ENCODE measurements at regions not wholly inside any gene's neighbourhood (a gene's known extent, or its start where the extent isn't known, plus 50 kb on each side); places are given as distances from the start of the nearest gene placed in this dataset.
"Not testable (repeated sequence)": the region's sequence is repeated elsewhere in the genome, so short reads cannot be mapped to it uniquely, and the experiment has no call there.

GRCh38 chr15:77886805-77887448 is 190.6 kb downstream of the TBC1D2B start:
- no peak overlapping the region for H3K27ac ChIP-seq (ENCODE audit: low read depth in 1 of 2, low read length in 1 of 2)
- ATAC-seq (ENCODE audit: insufficient read depth, low FRiP score) (no peak), DNase-seq (no peak)
- H3K4me1 ChIP-seq (ENCODE audit: control insufficient read depth in 5 of 5, insufficient read depth in 5 of 5, low read length in 5 of 5), result peaks cover 0 to 31% (median 8%) of the 10 kb centered on the region in 5 donors
- 96 to 98% methylated on average over 11 of the region's 11 CpGs for WGBS, 2 donors
- H3K27me3 ChIP-seq (ENCODE audit: control insufficient read depth in 3 of 3, insufficient read depth in 3 of 3, low read length in 2 of 3), result no peaks in the 10 kb centered on the region
- no peaks in the 10 kb centered on the region for H3K36me3 ChIP-seq (ENCODE audit: control insufficient read depth in 4 of 4, insufficient read depth in 4 of 4, low read length in 4 of 4)
- H3K9me3 ChIP-seq (ENCODE audit: control insufficient read depth in 4 of 4, insufficient read depth in 3 of 4, low read length in 3 of 4), result no peaks in the 10 kb centered on the region
- H3K9ac ChIP-seq (ENCODE audit: insufficient read depth in 1 of 2, low read length in 2 of 2), result no peak overlapping the region
- TF ChIP-seq, protein P1, sequence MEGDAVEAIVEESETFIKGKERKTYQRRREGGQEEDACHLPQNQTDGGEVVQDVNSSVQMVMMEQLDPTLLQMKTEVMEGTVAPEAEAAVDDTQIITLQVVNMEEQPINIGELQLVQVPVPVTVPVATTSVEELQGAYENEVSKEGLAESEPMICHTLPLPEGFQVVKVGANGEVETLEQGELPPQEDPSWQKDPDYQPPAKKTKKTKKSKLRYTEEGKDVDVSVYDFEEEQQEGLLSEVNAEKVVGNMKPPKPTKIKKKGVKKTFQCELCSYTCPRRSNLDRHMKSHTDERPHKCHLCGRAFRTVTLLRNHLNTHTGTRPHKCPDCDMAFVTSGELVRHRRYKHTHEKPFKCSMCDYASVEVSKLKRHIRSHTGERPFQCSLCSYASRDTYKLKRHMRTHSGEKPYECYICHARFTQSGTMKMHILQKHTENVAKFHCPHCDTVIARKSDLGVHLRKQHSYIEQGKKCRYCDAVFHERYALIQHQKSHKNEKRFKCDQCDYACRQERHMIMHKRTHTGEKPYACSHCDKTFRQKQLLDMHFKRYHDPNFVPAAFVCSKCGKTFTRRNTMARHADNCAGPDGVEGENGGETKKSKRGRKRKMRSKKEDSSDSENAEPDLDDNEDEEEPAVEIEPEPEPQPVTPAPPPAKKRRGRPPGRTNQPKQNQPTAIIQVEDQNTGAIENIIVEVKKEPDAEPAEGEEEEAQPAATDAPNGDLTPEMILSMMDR (IDR thresholded peaks at IDR 0.05; ENCODE audit: control extremely low read depth, extremely low read depth), result no peak
- H3K4me3 ChIP-seq, result no peak overlapping the region

DNA sequence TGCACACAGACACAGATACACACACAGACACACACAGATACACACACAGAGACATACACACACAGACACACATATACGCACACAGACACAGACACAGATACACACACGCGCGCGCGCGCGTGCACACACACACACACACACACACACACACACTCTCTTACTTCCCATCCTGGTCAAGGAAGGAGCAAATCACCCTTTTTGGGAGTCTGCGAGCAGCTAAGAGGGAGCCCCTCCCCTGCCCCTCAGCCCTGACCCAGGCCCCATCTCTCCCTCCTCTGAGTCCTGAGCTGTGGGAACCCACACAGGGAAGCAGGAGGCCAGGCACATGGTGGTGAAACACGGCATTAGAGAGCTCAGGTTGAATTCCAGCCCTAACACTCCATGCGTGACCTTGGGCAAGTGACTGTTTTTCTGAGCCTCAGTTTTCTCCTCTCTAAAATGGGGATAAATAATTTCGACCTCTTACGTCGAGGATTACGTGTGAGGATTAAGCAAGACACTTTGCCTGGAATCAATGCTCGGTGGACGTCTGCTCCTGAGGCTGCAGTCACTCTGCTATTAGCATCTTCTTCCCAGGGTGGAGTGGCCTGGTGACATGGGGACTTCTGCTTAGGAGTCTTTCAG is 191.5 kb downstream of the TBC1D2B start:
- H3K9me3 ChIP-seq (ENCODE audit: control insufficient read depth in 4 of 4, insufficient read depth in 3 of 4, low read length in 3 of 4); H3K36me3 ChIP-seq (ENCODE audit: control insufficient read depth in 4 of 4, insufficient read depth in 4 of 4, low read length in 4 of 4); ATAC-seq (ENCODE audit: insufficient read depth, low FRiP score); H3K4me3 ChIP-seq; H3K27me3 ChIP-seq (ENCODE audit: control insufficient read depth in 3 of 3, insufficient read depth in 3 of 3, low read length in 2 of 3); DNase-seq: not testable (repeated sequence)
- 94% methylated on average over 17 of the region's 17 CpGs for WGBS, 2 donors
- peak overlapping the region in 1 of 2 donors; percentile 21 for H3K27ac ChIP-seq (ENCODE audit: low read depth in 1 of 2, low read length in 1 of 2)
- peak overlapping the region in 1 of 2 donors; percentile 23 for H3K9ac ChIP-seq (ENCODE audit: insufficient read depth in 1 of 2, low read length in 2 of 2)
- peaks cover 0 to 24% (median 8%) of the 10 kb centered on the region in 5 donors for H3K4me1 ChIP-seq (ENCODE audit: control insufficient read depth in 5 of 5, insufficient read depth in 5 of 5, low read length in 5 of 5)

DNA sequence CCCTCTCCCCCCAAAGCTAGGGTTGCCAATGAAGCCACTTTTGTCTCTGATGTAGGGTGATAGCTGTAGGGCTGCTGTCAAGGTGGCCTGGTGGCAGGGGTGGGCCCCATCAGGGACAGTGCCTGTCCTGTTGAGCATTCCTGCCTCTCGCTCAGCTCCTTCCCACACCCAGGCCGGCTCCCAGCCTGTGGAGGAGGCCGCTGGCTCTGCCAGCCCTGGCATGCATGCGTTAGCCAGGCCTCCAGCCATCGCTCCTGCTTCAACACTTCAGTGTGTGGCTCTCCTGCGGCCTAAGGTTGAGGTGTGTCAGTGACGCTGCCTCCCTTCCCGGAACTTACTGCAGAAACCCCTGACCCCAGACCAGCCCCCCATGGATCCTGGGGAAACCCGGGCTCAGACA is 194.5 kb downstream of the TBC1D2B start:
- not testable (repeated sequence) for H3K4me3 ChIP-seq; H3K27me3 ChIP-seq (ENCODE audit: control insufficient read depth in 3 of 3, insufficient read depth in 3 of 3, low read length in 2 of 3); DNase-seq; H3K36me3 ChIP-seq (ENCODE audit: control insufficient read depth in 4 of 4, insufficient read depth in 4 of 4, low read length in 4 of 4); H3K9me3 ChIP-seq (ENCODE audit: control insufficient read depth in 4 of 4, insufficient read depth in 3 of 4, low read length in 3 of 4); H3K27ac ChIP-seq (ENCODE audit: low read depth in 1 of 2, low read length in 1 of 2); H3K9ac ChIP-seq (ENCODE audit: insufficient read depth in 1 of 2, low read length in 2 of 2); ATAC-seq (ENCODE audit: insufficient read depth, low FRiP score)
- WGBS, 2 donors, result no CpG with 5 or more reads among the region's 9 CpGs
- H3K4me1 ChIP-seq (ENCODE audit: control insufficient read depth in 5 of 5, insufficient read depth in 5 of 5, low read length in 5 of 5), result peaks cover 0 to 16% (median 8%) of the 10 kb centered on the region in 5 donors

DNA sequence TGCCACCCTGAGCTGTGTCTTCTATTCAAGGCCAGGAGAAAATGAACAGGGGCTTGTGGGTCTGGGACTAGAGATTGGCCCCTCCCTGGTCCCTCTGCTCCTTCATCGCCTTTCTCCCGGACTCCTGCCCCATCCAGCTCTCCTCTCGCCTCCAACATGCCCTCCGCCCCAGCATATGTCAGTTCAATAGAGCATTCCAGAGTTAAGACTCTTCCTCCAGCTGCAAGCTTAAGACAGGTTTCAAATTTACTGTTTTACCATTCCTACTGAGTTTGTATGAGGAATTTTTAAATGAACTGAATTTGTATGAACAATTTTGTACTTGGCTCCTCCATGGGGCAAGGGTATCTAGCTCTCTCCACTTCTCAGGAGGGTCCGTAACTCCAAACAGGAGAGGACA is 195.6 kb downstream of the TBC1D2B start:
- 82 to 87% methylated on average over 5 of the region's 5 CpGs for WGBS, 2 donors
- ATAC-seq (ENCODE audit: insufficient read depth, low FRiP score) (no peak), DNase-seq (no peak)
- no peaks in the 10 kb centered on the region for H3K9me3 ChIP-seq (ENCODE audit: control insufficient read depth in 4 of 4, insufficient read depth in 3 of 4, low read length in 3 of 4)
- no peaks in the 10 kb centered on the region for H3K27me3 ChIP-seq (ENCODE audit: control insufficient read depth in 3 of 3, insufficient read depth in 3 of 3, low read length in 2 of 3)
- H3K4me3 ChIP-seq, result no peak overlapping the region
- TF ChIP-seq, protein P1 (IDR thresholded peaks at IDR 0.05; ENCODE audit: control extremely low read depth, extremely low read depth), result no peak
- H3K9ac ChIP-seq (ENCODE audit: insufficient read depth in 1 of 2, low read length in 2 of 2), result no peak overlapping the region
- H3K4me1 ChIP-seq (ENCODE audit: control insufficient read depth in 5 of 5, insufficient read depth in 5 of 5, low read length in 5 of 5), result peaks cover 0 to 16% (median 8%) of the 10 kb centered on the region in 5 donors
- no peaks in the 10 kb centered on the region for H3K36me3 ChIP-seq (ENCODE audit: control insufficient read depth in 4 of 4, insufficient read depth in 4 of 4, low read length in 4 of 4)
- no peak overlapping the region for H3K27ac ChIP-seq (ENCODE audit: low read depth in 1 of 2, low read length in 1 of 2)

DNA sequence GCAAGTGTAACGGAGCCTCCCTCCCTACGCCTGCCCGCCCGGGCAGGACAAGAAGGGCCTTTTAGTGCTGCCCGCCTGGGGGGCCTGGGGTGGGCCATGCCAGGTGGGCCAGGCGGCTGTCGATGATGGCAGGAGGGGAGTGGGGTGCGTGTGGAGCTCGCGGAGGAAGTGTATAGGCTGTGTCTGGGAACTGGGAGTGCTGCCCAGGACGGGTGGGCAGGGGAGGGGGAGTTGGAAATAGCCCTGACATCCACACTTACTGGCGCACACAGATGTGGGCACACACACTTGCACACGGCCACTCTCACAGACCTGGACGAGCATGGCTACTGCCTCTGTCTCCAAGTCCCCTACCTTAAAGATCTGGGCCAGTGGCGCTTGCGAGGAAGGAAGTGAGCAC is 196.0 kb downstream of the TBC1D2B start:
- H3K4me1 ChIP-seq (ENCODE audit: control insufficient read depth in 5 of 5, insufficient read depth in 5 of 5, low read length in 5 of 5), result peaks cover 0 to 16% (median 8%) of the 10 kb centered on the region in 5 donors
- not testable (repeated sequence) for H3K9ac ChIP-seq (ENCODE audit: insufficient read depth in 1 of 2, low read length in 2 of 2); H3K27me3 ChIP-seq (ENCODE audit: control insufficient read depth in 3 of 3, insufficient read depth in 3 of 3, low read length in 2 of 3); H3K36me3 ChIP-seq (ENCODE audit: control insufficient read depth in 4 of 4, insufficient read depth in 4 of 4, low read length in 4 of 4); H3K27ac ChIP-seq (ENCODE audit: low read depth in 1 of 2, low read length in 1 of 2); H3K4me3 ChIP-seq; ATAC-seq (ENCODE audit: insufficient read depth, low FRiP score); H3K9me3 ChIP-seq (ENCODE audit: control insufficient read depth in 4 of 4, insufficient read depth in 3 of 4, low read length in 3 of 4)
- peak in 1 of 3 donors; percentile 29 for DNase-seq
- WGBS, 2 donors, result 57 to 61% methylated on average over 12 of the region's 16 CpGs

GRCh38 chr15:77879466-77879865 is 198.0 kb downstream of the TBC1D2B start:
- not testable (repeated sequence) for H3K27me3 ChIP-seq (ENCODE audit: control insufficient read depth in 3 of 3, insufficient read depth in 3 of 3, low read length in 2 of 3); H3K9ac ChIP-seq (ENCODE audit: insufficient read depth in 1 of 2, low read length in 2 of 2); DNase-seq

More at GRCh38 chr15:77879466-77879865, 198.0 kb downstream of the TBC1D2B start:
- WGBS, 2 donors, result 86 to 88% methylated on average over 4 of the region's 6 CpGs
- H3K36me3 ChIP-seq (ENCODE audit: control insufficient read depth in 4 of 4, insufficient read depth in 4 of 4, low read length in 4 of 4); H3K9me3 ChIP-seq (ENCODE audit: control insufficient read depth in 4 of 4, insufficient read depth in 3 of 4, low read length in 3 of 4); H3K4me3 ChIP-seq; H3K27ac ChIP-seq (ENCODE audit: low read depth in 1 of 2, low read length in 1 of 2); H3K4me1 ChIP-seq (ENCODE audit: control insufficient read depth in 5 of 5, insufficient read depth in 5 of 5, low read length in 5 of 5); ATAC-seq (ENCODE audit: insufficient read depth, low FRiP score): not testable (repeated sequence)
